ENCODE measurements at regions not wholly inside any gene's neighbourhood (a gene's known extent, or its start where the extent isn't known, plus 50 kb on each side); places are given as distances from the start of the nearest gene placed in this dataset.

GRCh38 chr1:81618376-81618775 is 182.4 kb upstream of the ADGRL2 start:
- no peak for TF ChIP-seq NR3C1 (CRISPR knock-in tag; IDR thresholded peaks at IDR 0.05)
- no peak for TF ChIP-seq XRCC5 (optimal IDR thresholded peaks at IDR 0.05; ENCODE audit: low read length)

Data from HepG2 (cell line).